IPS DF 19.7 (cell line): ENCODE measurements at regions not wholly inside any gene's neighbourhood (a gene's known extent, or its start where the extent isn't known, plus 50 kb on each side); places are given as distances from the start of the nearest gene placed in this dataset.

Experiments used
- DNase-seq: peaks from one replicate; pipeline ENCODE4 v3.0.0-alpha.2; 2013; ENCODE audit warnings: low read depth, low spot score

DNA sequence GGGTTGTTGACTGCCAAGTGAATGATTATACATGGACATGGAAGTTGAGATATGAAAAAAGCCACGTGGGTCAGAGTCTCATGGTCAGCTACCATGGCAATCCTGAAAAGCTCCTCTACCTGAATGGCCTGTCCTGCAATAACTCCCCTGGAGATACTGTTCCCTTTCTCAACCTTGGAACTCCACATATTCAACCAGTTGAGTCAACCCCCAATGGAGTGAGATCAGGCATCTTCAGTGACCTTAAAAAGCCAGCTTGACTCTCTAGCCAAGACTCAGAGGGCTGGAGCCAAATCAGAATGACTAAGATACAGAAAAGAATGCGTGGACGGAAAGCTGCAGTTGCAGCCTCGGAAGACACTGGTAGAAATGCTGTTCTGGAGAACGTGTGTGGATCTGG is 341.3 kb downstream of the FOXA2 start:
- no peak for DNase-seq

DNA sequence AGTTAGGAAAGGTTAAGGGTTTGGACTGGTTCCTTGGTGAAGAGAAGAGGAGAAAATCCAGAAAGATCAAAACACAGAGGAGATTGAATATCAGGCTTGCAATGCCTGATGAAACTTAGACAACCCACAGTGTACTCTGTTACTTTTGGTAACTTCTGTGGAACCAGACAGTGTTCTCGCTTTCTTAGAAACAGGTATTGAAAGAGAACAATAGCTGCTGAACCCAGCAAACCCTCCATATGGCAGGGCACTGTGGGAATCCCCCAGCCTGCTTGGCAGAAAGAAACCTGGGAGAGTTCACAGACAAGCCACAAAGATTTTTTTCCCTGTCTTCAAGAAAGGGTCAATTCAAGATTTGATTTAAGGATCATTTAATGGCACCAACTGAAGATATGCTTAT is 342.8 kb downstream of the FOXA2 start:
- DNase-seq, result no peak

DNA sequence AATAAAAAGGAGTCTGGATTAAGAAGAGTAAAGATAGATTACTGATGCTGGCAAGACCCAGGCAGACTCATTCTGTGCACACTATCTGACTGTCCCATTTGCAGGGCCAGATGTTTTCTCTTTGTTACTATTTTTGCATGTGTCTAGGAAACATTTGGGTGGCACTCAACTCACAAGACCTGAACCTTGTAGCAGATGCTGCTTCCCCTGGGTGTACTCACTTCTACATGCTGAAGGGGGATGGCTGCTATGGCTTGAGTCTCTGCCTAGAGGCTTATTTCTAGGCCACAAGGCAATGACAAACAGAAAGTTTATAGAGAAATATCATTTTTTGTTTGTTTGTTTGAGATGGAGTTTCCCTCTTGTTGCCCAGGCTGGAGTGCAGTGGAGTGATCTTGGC is 351.4 kb downstream of the FOXA2 start:
- DNase-seq, result no peak

DNA sequence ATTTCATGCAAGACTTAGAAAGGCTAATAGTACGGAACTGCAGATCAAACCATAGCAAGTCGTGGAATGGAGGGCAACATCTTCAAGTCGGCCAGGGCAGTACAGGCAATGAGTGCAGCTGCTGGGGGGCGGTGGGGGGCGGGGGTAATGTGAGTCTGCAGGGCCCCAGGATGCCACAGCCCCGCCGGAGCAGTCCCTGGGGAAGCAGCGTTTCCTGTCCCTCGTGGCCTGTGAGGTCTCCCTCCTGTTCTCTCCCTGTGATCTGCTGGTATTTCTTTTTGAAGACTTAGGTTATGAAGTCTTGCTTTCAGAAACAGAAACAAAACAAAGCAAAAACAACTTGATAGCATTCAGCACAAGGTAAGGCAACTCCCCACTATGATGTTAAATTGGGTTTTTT is 351.9 kb downstream of the FOXA2 start:
- no peak for DNase-seq

DNA sequence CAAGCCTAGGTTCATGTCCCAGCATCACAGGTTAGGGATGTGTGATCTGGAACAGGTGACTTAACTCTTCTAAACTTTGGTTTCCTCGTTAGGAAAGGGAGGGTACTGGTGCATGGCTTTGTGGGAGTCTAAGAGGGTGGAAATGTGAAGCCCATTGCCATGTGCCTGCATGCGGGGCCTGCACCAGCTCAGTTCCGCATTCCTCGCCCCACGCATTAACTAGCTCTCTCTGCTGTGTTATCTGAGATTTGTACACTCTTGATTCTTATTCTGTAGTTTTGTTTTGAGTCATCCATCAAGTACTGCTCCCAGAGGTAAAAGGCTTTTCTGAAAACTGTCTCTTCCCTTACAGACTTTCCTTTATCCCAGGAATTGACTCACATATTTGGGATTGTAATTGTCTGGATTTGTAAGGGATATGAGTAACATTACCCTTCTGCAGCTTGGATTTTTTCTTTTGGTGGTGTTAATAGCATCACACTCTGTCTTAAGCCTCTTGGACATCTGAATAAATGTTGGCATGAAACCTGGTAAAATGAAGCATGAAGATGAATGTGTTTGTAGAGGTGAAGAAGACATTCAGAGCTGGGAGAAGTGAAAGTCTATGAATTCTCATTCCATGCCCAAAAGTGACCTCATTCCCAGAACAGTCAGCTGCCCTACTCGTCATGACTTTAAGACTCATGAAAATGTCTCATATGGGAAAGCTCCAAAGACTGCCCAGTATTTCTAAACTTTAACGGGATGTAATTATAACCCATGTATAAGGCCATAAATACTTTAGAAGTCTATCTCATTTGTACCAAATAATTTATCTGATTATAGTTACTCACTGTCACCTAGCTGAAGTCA is 357.3 kb downstream of the FOXA2 start:
- DNase-seq, result no peak

DNA sequence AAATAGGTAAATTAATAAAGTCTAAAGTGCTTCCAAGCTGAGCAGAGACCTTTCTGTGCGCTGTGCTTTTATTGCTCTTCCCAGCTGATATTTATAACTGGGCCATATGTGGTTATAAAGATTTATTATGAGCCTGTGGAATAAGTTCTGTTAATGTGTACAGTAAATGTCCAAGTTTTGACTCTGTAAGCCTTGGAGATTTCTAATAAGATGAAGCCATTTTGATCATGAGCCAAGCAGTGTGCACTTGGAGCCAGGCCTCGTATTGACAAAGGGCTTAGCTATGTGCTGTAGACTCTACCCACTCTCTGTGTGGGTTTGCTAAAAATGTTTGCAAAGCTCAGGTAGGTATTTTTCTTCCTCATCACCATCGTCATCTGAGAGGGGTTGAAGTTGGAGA is 361.1 kb downstream of the FOXA2 start:
- no peak for DNase-seq

DNA sequence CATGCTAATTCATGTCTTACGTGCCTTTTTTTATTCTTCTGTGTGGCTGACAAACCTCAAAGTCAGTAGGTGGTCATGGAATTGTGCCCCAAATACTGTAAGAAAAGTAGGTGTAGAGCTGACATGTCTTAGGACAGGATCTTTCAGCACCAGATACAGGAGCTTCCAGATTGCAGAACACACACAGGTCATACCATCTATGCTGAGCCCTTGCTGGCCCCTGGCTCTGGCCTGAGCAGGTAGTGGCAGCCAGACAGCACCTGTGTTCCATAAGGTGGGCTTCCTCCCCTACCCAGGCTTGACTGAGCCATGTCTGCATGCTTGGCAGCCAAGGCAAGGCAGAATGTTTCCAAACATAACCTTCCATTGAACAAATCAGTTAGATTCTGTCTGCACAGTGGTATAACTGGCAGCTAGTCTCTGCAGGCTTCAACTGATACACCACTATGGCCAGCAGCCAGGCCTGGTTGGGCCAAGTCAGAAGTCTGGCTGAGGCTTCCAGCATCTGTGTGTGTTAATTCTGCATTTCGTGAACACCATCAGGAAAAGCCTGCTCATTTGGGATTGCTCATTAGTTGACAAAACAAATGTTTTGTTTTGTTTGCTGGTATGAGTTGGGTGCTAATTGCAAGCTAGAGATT is 366.5 kb downstream of the FOXA2 start:
- no peak for DNase-seq

DNA sequence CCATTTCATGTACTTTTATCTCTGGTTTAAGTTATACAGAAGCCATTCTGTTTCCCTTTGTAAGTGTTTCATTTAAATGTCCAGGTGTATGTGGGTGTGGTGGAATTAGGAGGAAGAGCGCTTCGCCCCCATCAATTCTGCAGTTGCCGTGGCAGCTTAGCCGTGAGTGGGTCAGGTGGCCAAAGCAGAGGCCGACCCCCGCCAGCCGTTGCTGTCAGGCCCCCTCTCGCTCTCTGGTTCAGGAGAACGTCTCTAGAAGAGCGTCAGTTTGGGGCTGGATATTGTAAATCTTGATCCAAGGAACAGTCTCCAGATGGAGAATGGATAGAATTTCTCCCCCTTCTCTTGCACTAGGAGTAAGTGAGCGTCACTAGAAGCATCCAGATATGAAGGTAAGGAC is 367.4 kb downstream of the FOXA2 start:
- no peak for DNase-seq

DNA sequence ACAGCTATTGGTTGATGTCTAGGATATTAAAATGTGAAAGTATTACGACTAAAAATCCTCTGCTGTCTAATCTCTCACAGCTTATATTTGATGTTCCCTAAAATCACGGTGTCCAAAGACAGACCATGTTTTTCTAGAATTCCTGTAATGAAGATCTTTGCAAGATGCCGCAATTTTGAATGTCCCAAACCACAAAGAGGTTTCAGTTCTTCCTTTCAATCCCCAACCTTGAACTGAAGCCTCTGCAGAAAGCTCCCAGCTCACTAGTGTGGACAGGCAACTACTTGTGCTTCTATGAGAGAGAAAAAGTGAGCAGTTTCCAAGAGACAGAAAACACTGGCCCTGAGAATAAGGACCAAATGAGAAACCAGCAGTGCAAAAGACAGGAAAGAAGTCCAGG is 370.1 kb downstream of the FOXA2 start:
- no peak for DNase-seq

DNA sequence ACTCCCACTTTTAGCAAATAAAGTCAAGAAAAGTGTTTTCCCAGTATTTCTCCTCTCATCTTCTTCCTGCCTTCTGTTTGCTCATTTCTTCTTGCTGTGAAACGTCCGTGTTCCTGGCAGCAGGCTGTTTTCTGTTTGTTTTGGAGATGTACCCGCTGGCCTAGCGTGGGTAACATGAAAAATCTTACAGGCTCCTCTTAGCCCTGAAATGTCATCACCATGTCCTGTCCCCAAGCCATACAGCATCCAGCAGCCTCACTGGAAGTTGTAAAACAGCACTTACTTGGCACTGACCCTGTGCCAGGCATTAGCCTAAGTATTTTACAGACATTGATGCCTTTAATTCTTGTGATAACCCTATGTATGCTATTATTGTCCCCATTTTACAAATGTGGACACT is 371.1 kb downstream of the FOXA2 start:
- no peak for DNase-seq

DNA sequence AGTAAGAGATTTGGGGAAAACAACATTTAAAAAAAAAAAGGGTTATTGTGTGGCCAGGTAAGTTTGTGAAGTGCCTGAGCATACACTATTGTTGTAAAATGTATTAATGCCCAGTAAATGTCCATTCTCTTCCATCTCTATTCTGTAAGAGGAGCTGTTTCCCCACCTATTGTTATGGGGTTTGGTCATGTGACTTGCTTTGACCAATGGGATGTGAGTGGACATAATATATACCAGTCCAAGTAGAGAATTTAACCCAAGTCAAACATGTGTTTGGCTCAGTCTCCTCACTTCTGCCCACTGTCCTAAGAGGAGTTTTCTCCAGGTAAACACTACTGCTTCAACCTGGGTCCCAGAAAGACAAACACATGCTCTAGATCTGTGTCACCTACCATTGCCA is 377.1 kb downstream of the FOXA2 start:
- no peak for DNase-seq

DNA sequence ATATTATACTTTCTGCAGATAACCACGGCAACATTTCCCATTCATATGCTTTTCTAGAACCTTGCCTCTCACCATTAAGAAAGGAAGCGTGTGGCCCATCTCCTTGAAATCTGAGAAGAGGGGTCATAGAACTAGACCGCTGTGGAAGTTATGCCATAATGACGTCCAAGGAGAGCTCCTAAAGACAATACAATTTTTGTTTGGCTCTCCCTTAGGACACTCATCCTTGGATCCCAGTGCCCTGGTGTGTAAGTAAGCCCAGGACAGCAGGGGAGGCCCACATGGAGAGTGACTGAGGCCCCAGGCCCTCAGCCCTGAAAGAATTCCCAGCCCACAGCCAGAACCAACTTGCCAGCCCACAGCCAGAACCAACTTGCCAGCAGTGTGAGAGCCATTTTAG is 379.6 kb downstream of the FOXA2 start:
- DNase-seq, result no peak

DNA sequence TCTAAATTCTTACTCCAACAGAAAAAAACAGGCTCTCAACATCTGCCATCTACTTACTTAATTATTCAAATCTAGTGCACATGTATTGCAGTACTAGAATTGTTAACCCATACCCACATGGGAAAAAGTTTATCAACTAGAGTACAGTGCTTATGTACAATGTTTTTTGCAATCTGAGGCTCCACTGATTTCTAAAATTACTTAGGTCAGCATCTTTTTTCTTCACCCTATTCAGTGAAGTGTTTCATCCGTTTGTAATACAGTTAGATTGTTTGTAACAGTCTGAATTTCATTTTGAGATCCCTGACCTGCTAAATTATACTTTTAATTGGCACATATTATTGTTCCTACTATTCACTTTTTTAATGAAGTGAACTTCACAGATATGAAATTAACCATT is 402.2 kb downstream of the FOXA2 start:
- DNase-seq, result no peak

DNA sequence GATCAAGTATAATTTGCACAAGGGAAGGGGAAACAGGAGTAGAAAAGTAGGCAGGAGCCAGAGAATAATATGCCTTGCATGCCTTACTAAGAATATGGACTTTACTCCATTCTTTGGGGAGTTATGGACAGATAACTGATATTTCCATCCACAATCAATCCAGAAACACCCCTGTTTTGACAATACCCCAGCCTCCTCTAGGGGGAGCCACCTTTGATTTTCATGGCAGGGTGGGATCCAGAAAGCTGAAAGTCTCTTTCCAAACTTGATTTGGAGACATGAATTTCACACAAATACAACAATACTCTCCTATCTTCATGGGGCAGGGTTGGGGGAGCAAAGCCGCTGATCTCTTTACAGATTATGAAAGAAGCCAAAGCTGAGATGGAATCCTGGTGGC is 404.1 kb downstream of the FOXA2 start:
- DNase-seq, result no peak

DNA sequence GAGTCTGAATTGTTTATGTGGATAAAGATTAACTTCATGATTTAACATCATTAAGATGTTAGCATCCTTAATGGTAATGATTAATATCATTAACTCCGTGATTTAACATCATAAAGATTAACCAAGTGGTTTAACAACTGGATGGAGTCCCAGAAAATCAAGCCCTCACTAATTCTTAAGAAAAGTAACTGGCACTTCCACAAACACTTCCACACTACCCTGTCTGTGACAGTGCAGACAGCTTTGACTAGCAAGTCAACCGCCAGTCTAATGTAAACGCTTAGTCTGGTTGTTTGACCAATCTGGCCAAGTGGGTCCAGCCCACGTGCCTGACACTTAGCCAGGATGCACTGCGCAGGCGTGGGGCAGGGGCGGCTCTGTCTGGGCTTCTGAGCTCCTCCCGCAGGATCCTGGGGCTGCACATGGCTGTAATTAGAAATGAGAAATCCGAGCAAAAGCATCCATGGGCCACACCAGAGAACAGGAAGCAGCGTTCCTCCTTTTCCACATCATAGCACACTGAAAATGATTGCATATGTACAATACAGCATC is 424.2 kb downstream of the FOXA2 start:
- DNase-seq, result no peak

DNA sequence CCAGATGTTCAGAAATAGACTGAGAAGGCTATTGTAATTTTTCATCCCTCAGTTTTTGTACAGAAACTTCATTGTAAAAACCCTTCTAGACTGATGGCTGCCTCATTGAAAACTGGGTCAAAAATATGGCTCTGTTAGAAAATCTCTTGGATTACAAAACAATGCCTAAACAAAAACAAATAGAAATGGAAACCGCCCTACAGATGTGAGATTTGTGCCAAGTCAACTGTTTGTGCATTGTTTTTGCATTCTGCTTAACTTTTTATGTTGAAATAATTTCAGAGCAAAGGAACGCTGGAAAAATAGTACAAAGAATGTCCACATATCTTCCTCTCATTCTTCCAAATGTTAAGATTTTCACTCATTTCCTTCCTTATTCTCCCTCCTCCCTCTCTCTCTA is 425.1 kb downstream of the FOXA2 start:
- no peak for DNase-seq

DNA sequence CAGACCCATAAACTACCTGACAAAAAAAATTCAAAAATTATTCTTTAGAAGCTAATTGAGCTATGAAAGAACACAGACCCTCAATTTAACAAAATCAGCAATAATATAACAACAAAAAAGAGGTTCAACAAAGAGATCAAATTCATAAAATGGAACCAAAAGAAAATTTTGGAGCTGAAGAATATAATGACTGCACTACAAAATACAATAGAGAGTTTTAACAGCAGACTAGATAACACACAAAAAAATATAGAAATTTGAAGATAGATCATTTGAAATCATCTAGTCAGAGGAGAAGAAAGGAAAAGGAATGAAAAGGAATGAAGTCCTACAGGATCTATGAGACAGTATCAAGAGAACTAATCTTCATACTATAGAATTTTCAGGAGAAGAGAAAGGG is 422.1 kb downstream of the PAX1 start:
- no peak for DNase-seq

DNA sequence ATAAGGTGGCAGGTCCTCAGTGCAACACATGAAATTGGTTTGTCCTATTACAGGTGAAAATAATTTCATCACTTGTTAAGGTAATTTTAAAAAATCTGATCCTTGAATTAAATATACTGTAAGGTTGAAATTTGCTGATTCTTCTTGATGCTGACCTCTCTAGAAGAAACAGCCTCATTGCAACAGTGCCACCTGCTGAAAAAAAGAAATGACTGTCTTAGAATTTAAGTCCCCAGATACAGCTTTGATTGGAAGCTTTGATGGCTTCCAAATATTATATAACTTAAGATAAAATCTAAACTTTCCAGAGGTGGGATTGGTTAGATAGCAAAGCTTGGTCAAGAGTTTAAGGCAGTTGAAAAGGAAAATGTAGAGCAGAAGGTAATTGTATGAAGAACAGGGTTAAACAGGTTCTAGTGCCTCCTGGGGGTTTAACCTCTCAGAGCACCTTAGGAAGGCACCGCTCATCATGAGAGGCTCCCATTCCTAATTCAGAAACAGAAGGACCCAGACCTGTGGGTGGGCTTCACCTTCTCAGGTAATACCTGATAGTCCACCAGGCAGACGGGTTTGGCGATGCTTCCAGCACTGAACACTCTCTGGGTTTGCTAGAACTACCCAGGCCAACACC is 401.0 kb downstream of the PAX1 start:
- no peak for DNase-seq

DNA sequence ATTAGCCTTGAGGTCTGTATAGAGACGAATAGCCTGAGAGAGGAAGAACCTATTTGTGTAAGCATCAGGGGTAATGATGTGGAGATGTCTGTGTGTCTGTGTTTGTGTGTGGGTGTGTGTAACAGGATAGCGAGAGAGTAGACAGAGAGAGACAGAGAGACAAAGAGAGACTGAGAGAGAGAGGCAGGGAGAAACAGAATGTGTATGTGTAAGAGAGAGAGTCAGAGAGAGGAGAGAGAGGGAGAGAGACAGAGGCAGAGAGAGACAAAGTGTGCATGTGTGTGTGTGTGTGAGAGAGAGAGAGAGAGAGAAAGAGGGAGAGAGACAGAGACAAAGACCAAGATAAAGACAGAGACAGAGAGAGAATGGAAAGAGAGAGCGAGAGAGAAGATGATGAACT is 396.1 kb downstream of the PAX1 start:
- DNase-seq, result no peak

DNA sequence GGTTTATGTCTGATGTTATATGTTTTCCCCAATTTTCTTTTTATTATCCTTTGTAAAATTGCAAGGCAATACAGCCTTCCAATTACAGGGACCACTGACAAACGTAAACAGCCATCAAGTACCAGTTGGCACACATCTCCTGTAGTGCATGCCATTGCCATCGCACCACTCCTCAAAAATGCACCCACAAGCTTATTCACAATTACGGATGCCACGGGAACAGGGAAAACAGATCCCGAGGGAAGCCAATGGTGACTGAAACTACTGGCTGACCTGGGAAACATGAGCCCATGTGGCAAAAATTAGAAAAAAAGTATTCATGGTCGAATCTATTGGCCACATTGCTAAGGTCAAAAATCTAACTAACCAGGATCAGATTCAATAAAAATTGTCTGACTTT is 395.2 kb downstream of the PAX1 start:
- DNase-seq, result no peak

DNA sequence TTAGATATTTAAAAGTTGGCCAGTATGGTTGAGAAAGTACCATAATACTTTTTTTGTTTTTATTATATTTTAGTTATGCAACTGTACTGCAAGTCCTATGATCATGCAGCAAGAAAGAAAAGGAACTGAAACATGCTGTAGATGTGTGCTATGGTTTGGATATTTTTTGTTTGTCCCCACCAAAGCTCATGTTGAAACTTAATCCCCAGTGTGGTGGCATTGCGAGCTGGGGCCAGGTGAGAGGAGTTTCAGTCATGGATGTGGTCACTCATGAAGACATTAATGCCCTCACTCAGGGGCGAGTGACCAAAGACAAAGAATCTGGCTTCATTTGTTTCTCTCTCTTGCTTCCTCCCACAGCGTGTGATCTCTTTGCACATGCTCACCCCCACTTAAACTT is 393.9 kb downstream of the PAX1 start:
- no peak for DNase-seq

DNA sequence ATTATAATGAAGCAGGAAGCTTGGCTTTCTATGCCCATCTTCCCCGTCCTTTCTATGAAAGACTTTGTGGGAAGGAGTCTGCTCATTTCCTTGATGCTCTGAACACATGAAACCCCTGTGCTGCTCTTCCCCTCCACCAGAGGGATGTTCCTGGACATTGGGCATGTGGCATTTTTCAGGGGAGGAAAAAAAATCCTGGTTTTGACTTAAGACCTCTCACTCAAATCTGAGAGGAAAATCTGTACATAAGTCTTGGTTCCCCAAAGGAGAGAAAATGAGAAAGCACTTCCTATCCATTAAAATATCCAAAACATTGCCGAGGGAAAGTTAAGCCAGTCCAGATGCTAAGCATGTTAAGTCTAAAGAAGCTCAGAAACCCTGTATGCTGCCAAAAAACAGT is 393.0 kb downstream of the PAX1 start:
- DNase-seq, result no peak

DNA sequence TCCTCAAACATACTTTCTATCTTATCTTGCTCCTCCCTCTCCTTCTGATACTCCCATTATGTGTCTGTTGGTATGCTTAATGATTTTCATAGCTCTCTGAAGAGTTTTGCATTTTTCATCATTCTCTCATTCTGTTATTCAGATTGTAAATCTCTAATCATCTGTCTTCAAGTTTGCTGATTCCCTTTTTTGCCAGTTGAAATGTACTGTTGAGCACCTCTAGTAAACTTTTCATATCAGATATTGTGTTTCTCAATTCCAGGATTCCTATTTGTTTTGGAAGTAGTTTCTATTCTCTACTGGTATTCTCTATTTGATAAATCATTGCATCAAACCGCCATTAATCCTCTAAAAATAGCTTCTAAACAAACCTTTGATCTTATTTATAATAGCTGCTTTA is 387.7 kb downstream of the PAX1 start:
- DNase-seq, result no peak
